Choroid plexus epithelial cell (primary cell): ENCODE measurements at regions not wholly inside any gene's neighbourhood (a gene's known extent, or its start where the extent isn't known, plus 50 kb on each side); places are given as distances from the start of the nearest gene placed in this dataset.

ENCODE experiments used
- DNase-seq: peaks from one replicate; pipeline ENCODE4 v3.0.0-alpha.2; 2010; ENCODE audit warnings: low read depth
- H3K4me3 ChIP-seq: 2 replicates; pipeline ENCODE4 v1.5.1; 2011; ENCODE audit warnings: low read depth, mild to moderate bottlenecking, control low read depth, low read length, moderate library complexity
- TF ChIP-seq, protein P1 (sequence below): conservative IDR thresholded peaks from 2 replicates; pipeline ENCODE4 v1.5.1; 2011; ENCODE audit warnings: low read depth, mild to moderate bottlenecking, control low read depth, inconsistent platforms, low read length, moderate library complexity

- DNase-seq, result no peak
Measured at GRCh38 chr12:124488520-124488919, 78.9 kb downstream of the NCOR2 start.

GRCh38 chr12:124487834-124488165, 79.6 kb downstream of the NCOR2 start:
- TF ChIP-seq, protein P1, sequence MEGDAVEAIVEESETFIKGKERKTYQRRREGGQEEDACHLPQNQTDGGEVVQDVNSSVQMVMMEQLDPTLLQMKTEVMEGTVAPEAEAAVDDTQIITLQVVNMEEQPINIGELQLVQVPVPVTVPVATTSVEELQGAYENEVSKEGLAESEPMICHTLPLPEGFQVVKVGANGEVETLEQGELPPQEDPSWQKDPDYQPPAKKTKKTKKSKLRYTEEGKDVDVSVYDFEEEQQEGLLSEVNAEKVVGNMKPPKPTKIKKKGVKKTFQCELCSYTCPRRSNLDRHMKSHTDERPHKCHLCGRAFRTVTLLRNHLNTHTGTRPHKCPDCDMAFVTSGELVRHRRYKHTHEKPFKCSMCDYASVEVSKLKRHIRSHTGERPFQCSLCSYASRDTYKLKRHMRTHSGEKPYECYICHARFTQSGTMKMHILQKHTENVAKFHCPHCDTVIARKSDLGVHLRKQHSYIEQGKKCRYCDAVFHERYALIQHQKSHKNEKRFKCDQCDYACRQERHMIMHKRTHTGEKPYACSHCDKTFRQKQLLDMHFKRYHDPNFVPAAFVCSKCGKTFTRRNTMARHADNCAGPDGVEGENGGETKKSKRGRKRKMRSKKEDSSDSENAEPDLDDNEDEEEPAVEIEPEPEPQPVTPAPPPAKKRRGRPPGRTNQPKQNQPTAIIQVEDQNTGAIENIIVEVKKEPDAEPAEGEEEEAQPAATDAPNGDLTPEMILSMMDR, result no peak
- H3K4me3 ChIP-seq, result no peak overlapping the region
- DNase-seq, result no peak

More at GRCh38 chr12:124488520-124488919, 78.9 kb downstream of the NCOR2 start:
- TF ChIP-seq, protein P1, result no peak
- H3K4me3 ChIP-seq, result no peak overlapping the region

GRCh38 chr12:124487066-124487833, 80.2 kb downstream of the NCOR2 start:
- H3K4me3 ChIP-seq, result no peak overlapping the region
- TF ChIP-seq, protein P1, result no peak
- no peak for DNase-seq

DNA sequence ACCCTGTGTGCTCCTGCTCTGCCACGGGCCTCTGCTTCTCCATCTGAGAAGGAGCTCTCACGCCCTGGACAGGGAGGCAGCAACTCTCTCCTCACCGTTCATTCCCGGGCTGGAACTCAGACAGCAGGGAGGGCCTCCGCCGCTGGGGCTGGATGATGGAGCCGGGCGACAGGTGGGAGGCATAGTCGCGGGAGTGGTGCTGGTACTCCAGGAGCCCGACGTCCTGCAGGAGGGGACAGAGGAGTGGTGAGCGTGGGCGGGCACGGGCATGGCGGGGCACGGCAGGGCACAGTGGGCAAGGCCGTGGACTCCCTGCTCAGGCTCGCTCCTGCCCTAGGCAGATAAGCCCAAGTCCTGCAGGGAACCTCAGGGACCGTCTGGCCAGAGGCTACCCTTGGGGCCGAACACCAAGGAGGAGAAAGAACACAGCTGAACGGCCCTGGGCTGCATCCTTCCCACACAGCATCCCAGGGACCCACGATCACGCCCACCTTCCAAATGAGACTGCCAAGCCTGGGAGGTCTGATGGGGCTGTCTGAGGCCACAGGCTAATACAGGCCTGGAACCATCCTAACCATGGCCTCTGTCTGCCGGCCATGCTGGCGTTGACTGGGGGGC, 81.0 kb downstream of the NCOR2 start:
- DNase-seq, result no peak
- no peak overlapping the region for H3K4me3 ChIP-seq
- TF ChIP-seq, protein P1, result no peak

DNA sequence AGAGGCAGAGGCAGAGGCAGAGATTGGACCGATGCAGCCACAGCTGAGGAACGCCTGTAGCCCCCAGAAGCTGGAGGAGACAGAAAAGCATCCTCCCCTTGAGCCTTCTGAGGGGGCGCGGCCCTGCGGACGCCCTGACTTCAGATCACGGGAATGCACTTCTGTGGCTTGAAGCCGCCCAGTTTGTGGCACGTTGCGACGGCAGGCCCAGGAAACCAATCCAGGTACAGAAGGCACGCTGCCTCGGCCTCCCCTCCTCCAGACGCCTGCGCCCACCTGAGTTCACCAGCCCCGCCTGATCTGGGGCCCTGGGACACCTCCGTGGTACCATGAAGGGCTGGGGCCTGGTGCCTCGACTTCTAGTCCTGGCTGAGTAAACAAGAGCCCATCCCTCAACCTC, 82.0 kb downstream of the NCOR2 start:
- no peak overlapping the region for H3K4me3 ChIP-seq
- DNase-seq, result no peak
- TF ChIP-seq, protein P1, result no peak

DNA sequence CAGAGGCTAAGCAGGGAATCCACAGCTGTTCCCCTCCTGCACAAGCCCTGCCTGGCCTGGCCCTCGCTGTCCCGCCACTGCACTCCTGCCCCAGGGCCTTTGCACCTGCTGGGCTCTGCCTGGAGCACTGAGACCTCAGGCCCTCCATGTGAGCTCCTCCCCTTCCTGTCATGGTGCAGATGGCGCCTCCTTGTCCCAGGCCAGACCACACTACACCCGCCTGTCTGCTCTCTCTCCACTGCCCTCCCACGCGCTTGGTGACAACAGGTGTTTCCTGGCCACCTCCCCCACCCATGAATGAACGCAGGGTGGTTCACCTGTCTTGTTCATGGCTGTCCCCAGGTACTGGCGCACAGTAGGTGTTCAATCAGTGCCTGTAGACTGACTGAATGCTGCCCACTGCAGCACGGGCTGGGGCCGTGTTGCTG, 82.9 kb downstream of the NCOR2 start:
- TF ChIP-seq, protein P1, result no peak
- no peak for DNase-seq
- H3K4me3 ChIP-seq, result no peak overlapping the region

DNA sequence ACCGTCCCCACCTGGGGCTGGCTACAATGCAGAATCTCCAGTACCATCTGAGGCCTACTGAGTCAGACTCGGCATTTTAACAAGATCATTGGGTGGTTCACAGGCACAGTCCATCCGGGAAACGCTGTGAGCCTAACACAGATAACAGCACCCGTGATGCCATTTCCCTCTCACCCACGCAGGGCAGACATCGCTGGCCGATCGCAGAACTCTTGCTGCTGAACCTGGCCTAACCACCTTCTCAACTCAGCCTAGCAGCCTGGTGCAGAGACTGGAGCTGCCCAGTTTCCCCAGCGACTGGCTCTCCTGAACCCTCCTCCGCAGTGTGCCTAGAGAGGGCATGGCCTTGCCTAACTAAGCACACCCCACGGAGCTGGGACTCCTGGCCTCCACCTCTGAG, 83.3 kb downstream of the NCOR2 start:
- DNase-seq, result no peak
- TF ChIP-seq, protein P1, result no peak
- no peak overlapping the region for H3K4me3 ChIP-seq
